Sigmoid colon (tissue), 4 donors: ENCODE measurements at regions not wholly inside any gene's neighbourhood (a gene's known extent, or its start where the extent isn't known, plus 50 kb on each side); places are given as distances from the start of the nearest gene placed in this dataset.

Source experiments
- CTCF ChIP-seq, 4 experiments: fragments of 450-650 bp in 3 of 4; fragments of 200-600 bp in 1 of 4; IDR thresholded peaks; one replicate each; pipeline ENCODE4 v1.5.1; 2016 to 2019; ENCODE audit warnings: antibody characterized with exemption in 4 of 4, mild to moderate bottlenecking in 3 of 4, moderate library complexity in 2 of 4
- EP300 ChIP-seq, 4 donors: sonication (generic); formaldehyde crosslinking; IDR thresholded peaks; one replicate each; pipeline ENCODE4 v1.6.1; 2017; ENCODE audit warnings: antibody characterized with exemption in 4 of 4
- POLR2A ChIP-seq, 2 donors: fragments of 450-650 bp; IDR thresholded peaks; one replicate each; pipeline ENCODE4 v1.6.1; 2016; ENCODE audit warnings: antibody characterized with exemption in 2 of 2, mild to moderate bottlenecking in 2 of 2, moderate library complexity in 2 of 2
- POLR2AphosphoS5 ChIP-seq, 4 donors: sonication (generic); formaldehyde crosslinking; IDR thresholded peaks; one replicate each; pipeline ENCODE4 v1.6.1; 2017; ENCODE audit warnings: antibody characterized with exemption in 4 of 4

DNA sequence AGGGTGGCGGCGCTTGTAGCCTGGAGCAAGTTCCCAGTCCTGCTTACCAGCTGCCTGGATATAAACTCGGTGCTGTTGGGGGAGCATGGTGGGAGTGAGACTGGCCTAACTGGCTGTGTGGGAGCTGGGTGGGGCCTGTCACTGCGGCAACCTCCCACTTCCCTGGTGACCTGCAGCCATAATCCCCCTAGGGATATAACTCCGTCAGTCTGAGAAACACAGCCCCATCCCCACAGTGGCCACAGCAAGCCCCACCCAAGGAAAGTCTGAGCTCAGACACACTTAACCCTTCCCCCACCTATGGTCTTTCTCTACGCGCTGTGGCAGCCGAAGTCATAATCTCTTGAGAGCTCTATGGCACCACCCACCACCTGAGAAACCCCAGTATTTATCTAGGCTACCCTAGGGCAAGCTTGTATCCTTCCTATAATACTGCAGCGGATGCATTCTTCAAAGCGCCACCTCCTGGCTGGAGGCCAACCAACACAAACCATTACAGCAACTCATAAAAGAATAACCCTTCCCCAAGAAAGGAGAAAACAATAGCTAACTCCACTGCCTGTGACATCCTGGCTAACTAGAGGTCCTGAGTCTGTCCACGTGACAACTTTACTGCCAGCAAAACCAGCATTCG is 57.4 kb downstream of the ZNF648 start:
- TF ChIP-seq CTCF (IDR thresholded peaks at IDR 0.05) (no peak), POLR2AphosphoS5 (IDR thresholded peaks at IDR 0.05) (no peak), POLR2A (IDR thresholded peaks at IDR 0.05) (no peak), EP300 (IDR thresholded peaks at IDR 0.05) (no peak)
